ENCODE measurements at regions not wholly inside any gene's neighbourhood (a gene's known extent, or its start where the extent isn't known, plus 50 kb on each side); places are given as distances from the start of the nearest gene placed in this dataset.
"Not testable (repeated sequence)": the region's sequence is repeated elsewhere in the genome, so short reads cannot be mapped to it uniquely, and the experiment has no call there.

DNA sequence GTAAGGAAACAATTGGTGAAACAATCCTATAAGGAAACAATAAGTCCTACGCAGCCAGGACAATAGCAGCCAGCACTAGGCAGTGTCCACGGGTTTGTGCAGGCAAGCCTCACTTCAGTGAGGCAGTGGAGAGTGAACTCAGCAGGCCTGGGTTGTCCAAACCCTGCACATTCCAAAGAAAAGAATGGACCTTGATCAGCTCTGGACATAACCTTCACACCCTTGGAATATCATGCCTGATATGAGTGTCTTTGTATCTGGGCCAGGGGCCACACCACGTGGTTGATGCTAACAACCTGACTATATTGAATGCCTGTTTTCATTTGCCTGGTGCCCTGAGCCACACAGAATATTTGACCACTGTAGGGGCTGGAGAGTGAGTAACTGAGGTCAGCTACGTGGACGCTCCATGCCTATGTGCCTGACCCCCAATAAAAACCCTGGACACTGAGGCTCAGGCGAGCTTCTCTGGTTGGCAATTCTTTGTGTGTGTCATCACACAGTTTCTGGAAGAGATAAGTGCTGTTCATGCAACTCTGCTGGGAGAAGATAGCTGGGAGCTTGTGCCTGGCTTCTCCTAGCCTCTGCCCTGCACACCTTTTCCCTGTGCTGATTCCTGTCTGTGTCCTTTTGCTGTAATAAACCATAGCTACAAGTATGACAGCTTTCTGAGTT lies 81.4 kb upstream of the NCOR2 start:
- TF ChIP-seq POLR2A (IDR thresholded peaks at IDR 0.05; ENCODE audit: low read depth, low read length): no peak
- no peak for TF ChIP-seq PAX5 (IDR thresholded peaks at IDR 0.05; ENCODE audit: insufficient read depth, low read length, severe bottlenecking)
- no peak for TF ChIP-seq POU2F2 (IDR thresholded peaks at IDR 0.05; ENCODE audit: low read depth, low read length)
- TF ChIP-seq TAF1 (IDR thresholded peaks at IDR 0.05; ENCODE audit: low read depth, low read length): no peak
- no peak for TF ChIP-seq POLR2AphosphoS5 (IDR thresholded peaks at IDR 0.05; ENCODE audit: low read depth, low read length)
- no peak for DNase-seq (ENCODE audit: insufficient read length, low spot score)
- FAIRE-seq: no peak

- no peak for DNase-seq (ENCODE audit: insufficient read length, low spot score)
Observed at GRCh38 chr12:124647316-124647715, 79.9 kb upstream of the NCOR2 start.

DNA sequence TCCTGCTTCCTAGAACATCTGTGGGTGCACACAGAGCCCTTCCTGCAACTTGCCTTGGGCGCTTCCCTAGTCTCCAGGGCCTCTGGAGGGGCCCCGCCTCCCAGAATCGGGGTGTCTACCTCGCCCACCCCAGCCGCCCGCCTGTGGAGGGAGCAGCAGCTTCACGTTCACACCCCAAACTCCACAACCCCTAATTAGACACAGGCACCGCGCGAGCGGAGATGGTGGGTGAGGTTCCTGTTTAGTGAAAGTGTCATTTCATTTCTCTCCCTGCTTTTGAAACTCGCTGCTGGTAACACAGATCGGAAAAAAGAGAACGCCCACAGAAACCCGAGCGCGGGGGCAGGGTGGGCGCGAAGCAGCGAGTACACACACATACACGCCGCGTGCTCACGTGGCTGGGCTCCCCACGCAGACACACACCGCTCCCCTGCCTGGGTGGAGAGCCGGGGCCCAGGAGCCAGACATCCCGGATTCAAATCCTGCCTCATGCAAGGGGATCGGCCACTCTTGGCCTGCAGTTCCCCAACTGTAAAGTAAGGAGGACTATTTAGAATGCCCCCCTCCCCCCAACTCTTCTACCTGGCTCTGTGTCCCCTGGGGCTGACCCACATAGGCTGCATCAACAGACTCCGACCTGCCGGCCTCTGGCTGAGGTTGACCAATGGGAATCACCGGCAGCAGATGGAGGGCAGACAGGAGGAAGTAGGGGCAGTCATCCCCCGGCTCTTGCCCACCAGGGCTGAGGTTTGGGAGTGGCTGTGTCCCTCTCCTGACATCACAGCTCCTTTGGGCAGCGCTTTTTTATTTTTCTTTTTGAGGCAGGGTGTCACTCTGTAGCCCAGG lies 79.2 kb upstream of the NCOR2 start:
- peak; percentile 44 for DNase-seq (ENCODE audit: insufficient read length, low spot score)
- FAIRE-seq: peak; percentile 45
- TF ChIP-seq POLR2AphosphoS5 (IDR thresholded peaks at IDR 0.05; ENCODE audit: low read depth, low read length): no peak
- no peak for TF ChIP-seq SPI1 (IDR thresholded peaks at IDR 0.05; ENCODE audit: low read depth, low read length)
- no peak for TF ChIP-seq POU2F2 (IDR thresholded peaks at IDR 0.05; ENCODE audit: low read depth, low read length)

More at GRCh38 chr12:124647316-124647715, 79.9 kb upstream of the NCOR2 start:
- no peak for TF ChIP-seq POLR2A (IDR thresholded peaks at IDR 0.05; ENCODE audit: low read depth, low read length)
- TF ChIP-seq TAF1 (IDR thresholded peaks at IDR 0.05; ENCODE audit: low read depth, low read length): no peak
- no peak for FAIRE-seq

DNA sequence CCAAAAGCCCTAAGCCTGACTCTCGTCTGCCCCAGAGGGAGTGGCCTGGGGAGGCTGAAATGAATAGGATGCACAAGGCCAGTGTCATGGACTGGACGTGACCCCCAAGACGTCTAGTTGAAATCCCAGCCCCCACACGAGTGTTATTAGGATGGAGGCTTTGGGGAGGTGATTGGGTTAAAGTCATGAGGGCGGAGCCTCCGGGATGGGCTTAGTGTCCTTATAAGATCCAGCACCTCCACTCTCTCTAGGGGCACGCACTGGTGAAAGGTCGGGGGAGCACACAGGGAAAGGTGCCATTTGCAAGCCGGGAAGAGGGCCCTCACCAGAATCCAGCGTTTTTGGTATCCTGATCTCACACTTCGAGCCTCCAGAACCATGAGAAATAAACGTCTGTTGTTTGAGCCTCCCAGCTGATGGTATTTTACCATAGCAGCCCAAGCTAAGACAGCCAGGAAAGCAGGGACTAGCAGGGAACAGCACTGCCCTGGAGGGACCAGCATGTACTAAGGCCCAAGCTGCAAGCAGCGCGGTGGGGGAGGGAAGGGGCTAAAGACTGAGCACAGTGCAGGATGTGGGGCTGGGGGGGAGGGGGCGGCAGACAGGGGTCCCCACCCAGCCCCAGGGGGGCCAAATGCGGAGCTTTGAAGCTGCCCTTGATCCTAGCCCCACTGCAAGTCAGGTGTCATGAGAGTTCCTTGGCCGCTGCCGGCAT lies 78.3 kb upstream of the NCOR2 start:
- FAIRE-seq (no peak), DNase-seq (ENCODE audit: insufficient read length, low spot score) (no peak)
- no peak for TF ChIP-seq POU2F2 (IDR thresholded peaks at IDR 0.05; ENCODE audit: low read depth, low read length)
- TF ChIP-seq POLR2AphosphoS5 (IDR thresholded peaks at IDR 0.05; ENCODE audit: low read depth, low read length): no peak
- TF ChIP-seq TAF1 (IDR thresholded peaks at IDR 0.05; ENCODE audit: low read depth, low read length): no peak
- TF ChIP-seq SPI1 (IDR thresholded peaks at IDR 0.05; ENCODE audit: low read depth, low read length): no peak
- no peak for TF ChIP-seq POLR2A (IDR thresholded peaks at IDR 0.05; ENCODE audit: low read depth, low read length)
- TF ChIP-seq PAX5 (IDR thresholded peaks at IDR 0.05; ENCODE audit: insufficient read depth, low read length, severe bottlenecking): no peak

DNA sequence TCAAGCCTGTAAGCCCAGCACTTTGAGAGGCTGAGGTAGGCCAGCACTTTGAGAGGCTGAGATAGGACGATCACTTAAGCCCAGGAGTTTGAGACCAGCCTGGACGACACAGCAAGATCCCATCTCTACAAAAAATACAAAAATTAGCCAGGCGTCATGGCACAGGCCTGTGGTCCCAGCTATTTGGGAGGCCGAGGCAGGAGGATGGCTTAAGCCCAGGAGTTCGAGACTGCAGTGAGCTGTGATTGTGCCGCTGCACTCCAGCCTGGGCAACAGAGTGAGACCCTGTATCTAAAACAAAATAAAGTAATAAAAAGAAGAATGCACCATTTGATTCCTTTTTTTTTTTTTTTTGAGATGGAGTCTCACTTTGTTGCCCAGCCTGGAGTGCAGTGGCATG lies 76.4 kb upstream of the NCOR2 start:
- FAIRE-seq; DNase-seq (ENCODE audit: insufficient read length, low spot score): not testable (repeated sequence)

- TF ChIP-seq TAF1 (IDR thresholded peaks at IDR 0.05; ENCODE audit: low read depth, low read length) (no peak), PAX5 (IDR thresholded peaks at IDR 0.05; ENCODE audit: insufficient read depth, low read length, severe bottlenecking) (no peak), POLR2A (IDR thresholded peaks at IDR 0.05; ENCODE audit: low read depth, low read length) (no peak), SPI1 (IDR thresholded peaks at IDR 0.05; ENCODE audit: low read depth, low read length) (no peak), POLR2AphosphoS5 (IDR thresholded peaks at IDR 0.05; ENCODE audit: low read depth, low read length) (no peak), POU2F2 (IDR thresholded peaks at IDR 0.05; ENCODE audit: low read depth, low read length) (no peak)
- FAIRE-seq (no peak), DNase-seq (ENCODE audit: insufficient read length, low spot score) (no peak)
Observed at GRCh38 chr12:124642105-124642504, 74.7 kb upstream of the NCOR2 start.

DNA sequence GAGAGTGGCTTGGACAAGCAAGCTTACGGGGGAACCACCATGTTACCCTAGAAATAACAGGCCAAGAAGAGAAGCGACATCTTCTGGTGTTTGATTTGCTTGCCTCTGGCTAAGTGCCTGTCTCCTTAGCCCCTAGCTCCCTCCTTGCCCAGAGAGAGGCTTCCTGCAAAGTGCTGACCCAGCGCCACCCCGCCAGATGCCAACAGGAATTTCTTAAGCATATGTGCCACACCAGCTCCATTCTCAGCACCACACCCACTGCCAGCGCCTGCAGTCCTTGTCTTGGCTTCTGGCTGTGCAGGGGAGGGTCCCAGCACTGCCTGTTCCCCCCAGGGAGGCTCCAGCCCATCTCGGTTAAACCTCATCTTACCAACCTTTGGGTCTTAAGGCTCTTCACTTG lies 74.2 kb upstream of the NCOR2 start:
- no peak for DNase-seq (ENCODE audit: insufficient read length, low spot score)
- TF ChIP-seq POU2F2 (IDR thresholded peaks at IDR 0.05; ENCODE audit: low read depth, low read length) (no peak), SPI1 (IDR thresholded peaks at IDR 0.05; ENCODE audit: low read depth, low read length) (no peak), PAX5 (IDR thresholded peaks at IDR 0.05; ENCODE audit: insufficient read depth, low read length, severe bottlenecking) (no peak), POLR2AphosphoS5 (IDR thresholded peaks at IDR 0.05; ENCODE audit: low read depth, low read length) (no peak), TAF1 (IDR thresholded peaks at IDR 0.05; ENCODE audit: low read depth, low read length) (no peak), POLR2A (IDR thresholded peaks at IDR 0.05; ENCODE audit: low read depth, low read length) (no peak)
- FAIRE-seq: no peak

DNA sequence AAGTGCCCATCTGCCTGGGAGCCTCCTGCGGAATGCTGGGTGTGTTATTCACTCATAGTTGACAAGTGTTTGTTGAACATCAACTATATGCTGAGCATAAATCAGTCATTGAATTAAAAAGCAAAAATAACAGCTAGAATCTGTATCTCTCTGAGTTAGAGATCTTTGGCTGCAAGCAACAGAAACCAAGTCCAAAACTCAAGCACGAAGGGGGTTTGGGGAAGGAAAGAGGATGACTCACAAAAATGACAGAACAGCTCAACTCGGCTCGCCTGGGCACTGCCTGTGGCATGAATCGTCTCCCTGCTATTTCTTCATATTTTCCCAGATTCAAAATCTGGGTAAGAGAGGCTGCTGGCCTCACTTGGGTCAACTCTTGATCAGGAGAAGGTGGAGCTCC lies 72.6 kb upstream of the NCOR2 start:
- FAIRE-seq: no peak
- no peak for DNase-seq (ENCODE audit: insufficient read length, low spot score)
- TF ChIP-seq POLR2AphosphoS5 (IDR thresholded peaks at IDR 0.05; ENCODE audit: low read depth, low read length) (no peak), PAX5 (IDR thresholded peaks at IDR 0.05; ENCODE audit: insufficient read depth, low read length, severe bottlenecking) (no peak), POLR2A (IDR thresholded peaks at IDR 0.05; ENCODE audit: low read depth, low read length) (no peak), POU2F2 (IDR thresholded peaks at IDR 0.05; ENCODE audit: low read depth, low read length) (no peak), TAF1 (IDR thresholded peaks at IDR 0.05; ENCODE audit: low read depth, low read length) (no peak), SPI1 (IDR thresholded peaks at IDR 0.05; ENCODE audit: low read depth, low read length) (no peak)

DNA sequence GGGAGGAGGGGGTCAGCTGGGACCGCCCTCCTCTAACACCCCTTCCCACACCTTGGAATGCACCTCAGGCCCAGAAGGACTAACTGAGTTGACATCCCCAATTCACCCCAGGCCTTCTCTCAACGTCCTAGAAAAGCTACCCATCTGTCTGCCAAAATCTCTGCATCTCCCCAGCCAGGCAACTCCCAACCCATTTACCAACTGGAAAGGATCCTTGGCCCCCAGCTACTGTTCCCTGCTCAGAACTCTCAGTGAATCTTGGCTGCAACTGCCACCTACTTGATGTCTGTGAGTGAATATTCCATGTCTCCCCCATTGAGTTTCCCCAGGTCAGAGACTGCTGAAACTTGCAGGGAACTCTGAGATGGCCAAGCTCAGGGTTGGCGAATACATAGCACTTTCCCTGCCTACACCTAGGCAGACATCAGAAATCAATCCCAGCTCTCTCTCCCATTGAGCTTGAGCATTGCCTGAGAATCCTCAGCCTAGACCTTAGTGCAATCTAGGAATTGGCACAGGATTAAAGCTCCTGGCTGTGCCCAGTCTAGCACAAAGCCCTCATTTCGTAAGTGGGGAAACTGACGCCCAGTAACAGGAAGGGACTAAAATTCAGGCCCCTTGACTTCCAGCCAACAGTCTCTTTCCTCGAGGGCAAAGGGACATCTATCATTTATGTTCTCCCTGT lies 71.9 kb upstream of the NCOR2 start:
- no peak for DNase-seq (ENCODE audit: insufficient read length, low spot score)
- TF ChIP-seq POLR2A (IDR thresholded peaks at IDR 0.05; ENCODE audit: low read depth, low read length) (no peak), PAX5 (IDR thresholded peaks at IDR 0.05; ENCODE audit: insufficient read depth, low read length, severe bottlenecking) (no peak), SPI1 (IDR thresholded peaks at IDR 0.05; ENCODE audit: low read depth, low read length) (no peak), POLR2AphosphoS5 (IDR thresholded peaks at IDR 0.05; ENCODE audit: low read depth, low read length) (no peak), POU2F2 (IDR thresholded peaks at IDR 0.05; ENCODE audit: low read depth, low read length) (no peak), TAF1 (IDR thresholded peaks at IDR 0.05; ENCODE audit: low read depth, low read length) (no peak)
- no peak for FAIRE-seq

Measured in GM12891 (cell line).